ENCODE measurements at regions not wholly inside any gene's neighbourhood (a gene's known extent, or its start where the extent isn't known, plus 50 kb on each side); places are given as distances from the start of the nearest gene placed in this dataset.

- no peaks in the 10 kb centered on the region for H3K36me3 ChIP-seq (ENCODE audit: control insufficient read depth in 2 of 3, insufficient read depth in 3 of 3, low read length in 3 of 3)
- no peak for DNase-seq
- no peaks in the 10 kb centered on the region for H3K27me3 ChIP-seq (ENCODE audit: control insufficient read depth, insufficient read depth, low read length)
- intact Hi-C loops (cut with DNase I), result no loop called here
- H3K4me3 ChIP-seq (ENCODE audit: low read length in 3 of 3), result no peak overlapping the region
- FAIRE-seq, result no peak
- H3K9me3 ChIP-seq (ENCODE audit: control insufficient read depth in 2 of 3, insufficient read depth in 1 of 3, low read length in 3 of 3), result no peaks in the 10 kb centered on the region
- no peak overlapping the region for H3K9ac ChIP-seq (ENCODE audit: low read length in 3 of 3)
- peaks cover 0 to 8% (median 5%) of the 10 kb centered on the region in 3 donors for H3K4me1 ChIP-seq (ENCODE audit: control insufficient read depth in 2 of 3, insufficient read depth in 2 of 3, low read depth in 1 of 3, low read length in 3 of 3)
- no peak for TF ChIP-seq CTCF (IDR thresholded peaks at IDR 0.05; ENCODE audit: borderline replicate concordance, extremely low read depth, insufficient read depth)
- no peak overlapping the region for H3K27ac ChIP-seq (ENCODE audit: low read depth in 2 of 2, low read length in 2 of 2)
Observed at GRCh38 chr19:33871605-33872004, 74.9 kb downstream of the KCTD15 start.

- H3K9ac ChIP-seq (ENCODE audit: low read length in 3 of 3), result no peak overlapping the region
- H3K27me3 ChIP-seq (ENCODE audit: control insufficient read depth, insufficient read depth, low read length), result no peaks in the 10 kb centered on the region
- no peak for FAIRE-seq
- H3K27ac ChIP-seq (ENCODE audit: low read depth in 2 of 2, low read length in 2 of 2), result no peak overlapping the region
- H3K4me3 ChIP-seq (ENCODE audit: low read length in 3 of 3), result no peak overlapping the region
- H3K9me3 ChIP-seq (ENCODE audit: control insufficient read depth in 2 of 3, insufficient read depth in 1 of 3, low read length in 3 of 3), result no peaks in the 10 kb centered on the region
- intact Hi-C loops (cut with DNase I), result no loop called here
- peaks cover 0 to 9% (median 5%) of the 10 kb centered on the region in 3 donors for H3K4me1 ChIP-seq (ENCODE audit: control insufficient read depth in 2 of 3, insufficient read depth in 2 of 3, low read depth in 1 of 3, low read length in 3 of 3)
- H3K36me3 ChIP-seq (ENCODE audit: control insufficient read depth in 2 of 3, insufficient read depth in 3 of 3, low read length in 3 of 3), result no peaks in the 10 kb centered on the region
- DNase-seq, result no peak
- TF ChIP-seq CTCF (IDR thresholded peaks at IDR 0.05; ENCODE audit: borderline replicate concordance, extremely low read depth, insufficient read depth), result no peak
Observed at GRCh38 chr19:33872445-33873320, 76.0 kb downstream of the KCTD15 start.

GRCh38 chr19:33875071-33875470 is 78.4 kb downstream of the KCTD15 start:
- no peak overlapping the region for H3K27ac ChIP-seq (ENCODE audit: low read depth in 2 of 2, low read length in 2 of 2)
- DNase-seq, result no peak
- H3K9ac ChIP-seq (ENCODE audit: low read length in 3 of 3), result no peak overlapping the region

More at GRCh38 chr19:33875071-33875470, 78.4 kb downstream of the KCTD15 start:
- peaks cover 0 to 8% (median 0%) of the 10 kb centered on the region in 3 donors for H3K4me1 ChIP-seq (ENCODE audit: control insufficient read depth in 2 of 3, insufficient read depth in 2 of 3, low read depth in 1 of 3, low read length in 3 of 3)
- H3K36me3 ChIP-seq (ENCODE audit: control insufficient read depth in 2 of 3, insufficient read depth in 3 of 3, low read length in 3 of 3), result no peaks in the 10 kb centered on the region
- H3K4me3 ChIP-seq (ENCODE audit: low read length in 3 of 3), result no peak overlapping the region
- intact Hi-C loops (cut with DNase I), result no loop called here
- TF ChIP-seq CTCF (IDR thresholded peaks at IDR 0.05; ENCODE audit: borderline replicate concordance, extremely low read depth, insufficient read depth), result no peak
- no peaks in the 10 kb centered on the region for H3K27me3 ChIP-seq (ENCODE audit: control insufficient read depth, insufficient read depth, low read length)
- no peaks in the 10 kb centered on the region for H3K9me3 ChIP-seq (ENCODE audit: control insufficient read depth in 2 of 3, insufficient read depth in 1 of 3, low read length in 3 of 3)
- FAIRE-seq, result no peak

All from kidney (tissue), 13 donors.